ENCODE measurements at regions not wholly inside any gene's neighbourhood (a gene's known extent, or its start where the extent isn't known, plus 50 kb on each side); places are given as distances from the start of the nearest gene placed in this dataset.

DNA sequence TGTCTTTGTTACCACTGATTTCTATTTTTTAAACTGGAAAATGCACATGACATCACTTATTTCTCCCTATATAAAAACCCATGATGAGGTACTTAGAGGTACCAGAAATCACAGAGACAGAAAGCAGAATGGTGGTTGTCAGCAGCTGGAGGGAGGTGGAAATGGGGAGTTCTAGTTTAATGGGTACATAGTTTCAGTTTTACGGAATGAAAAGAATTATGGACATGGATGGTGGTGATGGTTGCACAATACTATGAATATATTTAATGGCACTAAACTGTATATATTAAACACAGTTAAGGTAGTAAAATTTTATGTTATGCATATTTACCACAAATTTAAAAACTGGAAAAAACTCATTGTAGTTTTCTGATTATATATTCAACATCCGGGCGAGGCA, 50.5 kb upstream of the CPEB4 start:
- Histone ChIP-seq H3K4me3 (no peak overlapping the region), H3K36me3 (no peaks in the 10 kb centered on the region), H3K9me3 (no peaks in the 10 kb centered on the region), H3K4me1 (no peaks in the 10 kb centered on the region), H3K27me3 (no peaks in the 10 kb centered on the region), H3K27ac (no peak overlapping the region)
- 97% methylated on average over 3 of the region's 3 CpGs for WGBS
- no peak for DNase-seq (ENCODE audit: low spot score in 2 of 2)
- TF ChIP-seq POLR2A (IDR thresholded peaks at IDR 0.05) (no peak), EP300 (IDR thresholded peaks at IDR 0.05) (no peak), POLR2AphosphoS5 (IDR thresholded peaks at IDR 0.05) (no peak)
- TF ChIP-seq, protein P1, sequence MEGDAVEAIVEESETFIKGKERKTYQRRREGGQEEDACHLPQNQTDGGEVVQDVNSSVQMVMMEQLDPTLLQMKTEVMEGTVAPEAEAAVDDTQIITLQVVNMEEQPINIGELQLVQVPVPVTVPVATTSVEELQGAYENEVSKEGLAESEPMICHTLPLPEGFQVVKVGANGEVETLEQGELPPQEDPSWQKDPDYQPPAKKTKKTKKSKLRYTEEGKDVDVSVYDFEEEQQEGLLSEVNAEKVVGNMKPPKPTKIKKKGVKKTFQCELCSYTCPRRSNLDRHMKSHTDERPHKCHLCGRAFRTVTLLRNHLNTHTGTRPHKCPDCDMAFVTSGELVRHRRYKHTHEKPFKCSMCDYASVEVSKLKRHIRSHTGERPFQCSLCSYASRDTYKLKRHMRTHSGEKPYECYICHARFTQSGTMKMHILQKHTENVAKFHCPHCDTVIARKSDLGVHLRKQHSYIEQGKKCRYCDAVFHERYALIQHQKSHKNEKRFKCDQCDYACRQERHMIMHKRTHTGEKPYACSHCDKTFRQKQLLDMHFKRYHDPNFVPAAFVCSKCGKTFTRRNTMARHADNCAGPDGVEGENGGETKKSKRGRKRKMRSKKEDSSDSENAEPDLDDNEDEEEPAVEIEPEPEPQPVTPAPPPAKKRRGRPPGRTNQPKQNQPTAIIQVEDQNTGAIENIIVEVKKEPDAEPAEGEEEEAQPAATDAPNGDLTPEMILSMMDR (IDR thresholded peaks at IDR 0.05) = no peak

Data from suprapubic skin (tissue), 4 donors.